SK-N-SH treated with all-trans-retinoic acid at 6 μM for 48 hours (cell line): ENCODE measurements at regions not wholly inside any gene's neighbourhood (a gene's known extent, or its start where the extent isn't known, plus 50 kb on each side); places are given as distances from the start of the nearest gene placed in this dataset.

Source experiments
- ATAC-seq: fragments of 200-7000 bp; cut with Tn5 transposase; 3 replicates; pipeline ENCODE4 v1.9.1; 2020; ENCODE audit warnings: mild to moderate bottlenecking, moderate library complexity
- ARNTL ChIP-seq: fragments of 450-650 bp; formaldehyde crosslinking; IDR thresholded peaks from 2 replicates; pipeline ENCODE4 v1.5.0; 2020; ENCODE audit warnings: low read depth, mild to moderate bottlenecking, moderate library complexity, borderline replicate concordance
- BACH2 ChIP-seq: fragments of 250-450 bp; sonication (Bioruptor Pico); IDR thresholded peaks from 2 replicates; pipeline ENCODE4 v1.9.0; 2021; ENCODE audit warnings: mild to moderate bottlenecking, borderline replicate concordance
- CREB5 ChIP-seq: fragments of 250-450 bp; sonication (Bioruptor Pico); IDR thresholded peaks from 2 replicates; pipeline ENCODE4 v1.5.1; 2020; ENCODE audit warnings: low read depth, mild to moderate bottlenecking, moderate library complexity
- CSDC2 ChIP-seq: fragments of 250-450 bp; sonication (Bioruptor Pico); IDR thresholded peaks from 2 replicates; pipeline ENCODE4 v1.5.0; 2020; ENCODE audit warnings: mild to moderate bottlenecking, moderate library complexity
- CSRNP3 ChIP-seq: fragments of 250-450 bp; sonication (Bioruptor Pico); IDR thresholded peaks from 2 replicates; pipeline ENCODE4 v1.5.1; 2021; ENCODE audit warnings: mild to moderate bottlenecking, moderate library complexity
- ESRRG ChIP-seq: fragments of 250-450 bp; sonication (Bioruptor Pico); IDR thresholded peaks from 2 replicates; pipeline ENCODE4 v1.6.1; 2021; ENCODE audit warnings: mild to moderate bottlenecking
- GLIS3 ChIP-seq: fragments of 250-450 bp; sonication (Bioruptor Pico); IDR thresholded peaks from 2 replicates; pipeline ENCODE4 v1.5.0; 2020; ENCODE audit warnings: mild to moderate bottlenecking, moderate library complexity
- ISL1 ChIP-seq: fragments of 250-450 bp; sonication (Bioruptor Pico); IDR thresholded peaks from 2 replicates; pipeline ENCODE4 v2.1.2; 2022; ENCODE audit warnings: mild to moderate bottlenecking, moderate library complexity
- OSR1 ChIP-seq: fragments of 250-450 bp; sonication (Bioruptor Pico); IDR thresholded peaks from 2 replicates; pipeline ENCODE4 v1.8.0; 2022; ENCODE audit warnings: moderate library complexity, mild to moderate bottlenecking, inconsistent platforms
- PATZ1 ChIP-seq: fragments of 250-450 bp; sonication (Bioruptor Pico); IDR thresholded peaks from 2 replicates; pipeline ENCODE4 v1.8.0; 2020; ENCODE audit warnings: mild to moderate bottlenecking, moderate library complexity, borderline replicate concordance
- POU6F1 ChIP-seq: fragments of 250-450 bp; sonication (Bioruptor Pico); IDR thresholded peaks from 2 replicates; pipeline ENCODE4 v1.8.0; 2021; ENCODE audit warnings: low read depth, mild to moderate bottlenecking, moderate library complexity, borderline replicate concordance
- PPARA ChIP-seq: fragments of 250-450 bp; sonication (Bioruptor Pico); IDR thresholded peaks from 2 replicates; pipeline ENCODE4 v1.5.0; 2020; ENCODE audit warnings: mild to moderate bottlenecking, borderline replicate concordance
- RARB ChIP-seq: fragments of 250-450 bp; sonication (Bioruptor Pico); IDR thresholded peaks from 2 replicates; pipeline ENCODE4 v1.8.0; 2021; ENCODE audit warnings: mild to moderate bottlenecking, moderate library complexity
- SNAI2 ChIP-seq: fragments of 250-450 bp; sonication (Bioruptor Pico); IDR thresholded peaks from 2 replicates; pipeline ENCODE4 v1.5.0; 2020; ENCODE audit warnings: mild to moderate bottlenecking, moderate library complexity
- TCF4 ChIP-seq: fragments of 250-450 bp; sonication (Bioruptor Pico); IDR thresholded peaks from 2 replicates; pipeline ENCODE4 v1.8.0; 2021; ENCODE audit warnings: mild to moderate bottlenecking, moderate library complexity, borderline replicate concordance
- TOX ChIP-seq: fragments of 250-450 bp; sonication (Bioruptor Pico); IDR thresholded peaks from 2 replicates; pipeline ENCODE4 v1.8.0; 2021; ENCODE audit warnings: mild to moderate bottlenecking, moderate library complexity, borderline replicate concordance
- TSHZ2 ChIP-seq: fragments of 250-450 bp; sonication (Bioruptor Pico); IDR thresholded peaks from 2 replicates; pipeline ENCODE4 v1.5.0; 2020; ENCODE audit warnings: mild to moderate bottlenecking, moderate library complexity
- ZC3H10 ChIP-seq: fragments of 250-450 bp; sonication (Bioruptor Pico); IDR thresholded peaks from 2 replicates; pipeline ENCODE4 v1.5.1; 2021; ENCODE audit warnings: mild to moderate bottlenecking, moderate library complexity
- ZFP3 ChIP-seq: fragments of 250-450 bp; sonication (Bioruptor Pico); IDR thresholded peaks from 2 replicates; pipeline ENCODE4 v1.5.0; 2020; ENCODE audit warnings: mild to moderate bottlenecking, moderate library complexity
- ZFP30 ChIP-seq: fragments of 450-650 bp; formaldehyde crosslinking; IDR thresholded peaks from 2 replicates; pipeline ENCODE4 v1.5.0; 2022; ENCODE audit warnings: mild to moderate bottlenecking, moderate library complexity
- ZNF70 ChIP-seq: fragments of 450-650 bp; formaldehyde crosslinking; IDR thresholded peaks from 2 replicates; pipeline ENCODE4 v1.5.0; 2020; ENCODE audit warnings: mild to moderate bottlenecking, moderate library complexity
- ZNF8 ChIP-seq: fragments of 450-650 bp; formaldehyde crosslinking; IDR thresholded peaks from 2 replicates; pipeline ENCODE4 v1.5.0; 2020; ENCODE audit warnings: mild to moderate bottlenecking, moderate library complexity

GRCh38 chrX:78514852-78515251 is 144.3 kb downstream of the RTL3 start:
- no peak for ATAC-seq
- TF ChIP-seq ZFP3 (CRISPR knock-in tag) (no peak), TCF4 (no peak), CSRNP3 (CRISPR knock-in tag) (no peak), SNAI2 (CRISPR knock-in tag) (no peak), CREB5 (CRISPR knock-in tag) (no peak), PPARA (CRISPR knock-in tag) (no peak), ZC3H10 (CRISPR knock-in tag) (no peak), RARB (CRISPR knock-in tag) (no peak), TOX (CRISPR knock-in tag) (no peak), GLIS3 (no peak), ESRRG (CRISPR knock-in tag) (no peak), ZNF8 (CRISPR knock-in tag) (no peak), ZFP30 (no peak), CSDC2 (no peak), TSHZ2 (CRISPR knock-in tag) (no peak), ARNTL (CRISPR knock-in tag) (no peak), ZNF70 (CRISPR knock-in tag) (no peak), POU6F1 (CRISPR knock-in tag) (no peak)

GRCh38 chrX:78513971-78514738 is 145.0 kb downstream of the RTL3 start:
- ATAC-seq, result no peak
- TF ChIP-seq GLIS3, result no peak
- TF ChIP-seq TSHZ2 (CRISPR knock-in tag), result no peak
- TF ChIP-seq OSR1 (CRISPR knock-in tag), result no peak
- TF ChIP-seq SNAI2 (CRISPR knock-in tag), result no peak
- TF ChIP-seq ZNF8 (CRISPR knock-in tag), result no peak
- no peak for TF ChIP-seq POU6F1 (CRISPR knock-in tag)
- no peak for TF ChIP-seq RARB (CRISPR knock-in tag)
- TF ChIP-seq ZFP3 (CRISPR knock-in tag), result no peak
- no peak for TF ChIP-seq TOX (CRISPR knock-in tag)
- no peak for TF ChIP-seq ZNF70 (CRISPR knock-in tag)
- TF ChIP-seq ZC3H10 (CRISPR knock-in tag), result no peak
- no peak for TF ChIP-seq ISL1
- TF ChIP-seq ARNTL (CRISPR knock-in tag), result no peak
- no peak for TF ChIP-seq CSDC2
- TF ChIP-seq ZFP30, result no peak
- no peak for TF ChIP-seq PATZ1
- TF ChIP-seq BACH2 (CRISPR knock-in tag), result no peak
- no peak for TF ChIP-seq CREB5 (CRISPR knock-in tag)
- no peak for TF ChIP-seq PPARA (CRISPR knock-in tag)
